Smooth muscle cell (in vitro differentiated cells): ENCODE measurements at regions not wholly inside any gene's neighbourhood (a gene's known extent, or its start where the extent isn't known, plus 50 kb on each side); places are given as distances from the start of the nearest gene placed in this dataset.

Source experiments
- DNase-seq: peaks from one replicate; lab custom pipeline; 2025; ENCODE audit not compliant: unreplicated experiment; lab: John Stamatoyannopoulos, UW
- H2AFZ ChIP-seq: fragments of 200-600 bp; sonication (generic); 2 replicates; pipeline ENCODE4 v1.6.0; 2016; ENCODE audit warnings: antibody characterized with exemption, low read depth, mild to moderate bottlenecking
- H3F3A ChIP-seq: fragments of 200-600 bp; sonication (generic); 2 replicates; pipeline ENCODE4 v1.6.0; 2017; ENCODE audit warnings: antibody characterized with exemption, low read depth
- H3K27ac ChIP-seq: fragments of 200-600 bp; sonication (generic); 2 replicates; pipeline ENCODE4 v1.5.1; 2016; ENCODE audit warnings: low read depth, mild to moderate bottlenecking
- H3K27me3 ChIP-seq: fragments of 200-600 bp; sonication (generic); 2 replicates; pipeline ENCODE4 v1.6.1; 2016; ENCODE audit warnings: low read depth, mild to moderate bottlenecking
- H3K36me3 ChIP-seq: fragments of 200-600 bp; sonication (generic); 2 replicates; pipeline ENCODE4 v1.5.1; 2016; ENCODE audit warnings: low read depth
- H3K4me1 ChIP-seq: fragments of 200-600 bp; sonication (generic); 2 replicates; pipeline ENCODE4 v1.5.1; 2016; ENCODE audit warnings: low read depth
- H3K4me2 ChIP-seq: fragments of 200-600 bp; sonication (generic); 2 replicates; pipeline ENCODE4 v1.6.0; 2016; ENCODE audit warnings: mild to moderate bottlenecking
- H3K4me3 ChIP-seq: fragments of 200-600 bp; sonication (generic); 2 replicates; pipeline ENCODE4 v1.5.1; 2016; ENCODE audit warnings: mild to moderate bottlenecking
- H3K79me2 ChIP-seq: fragments of 200-600 bp; sonication (generic); 2 replicates; pipeline ENCODE4 v1.6.0; 2016; ENCODE audit warnings: low read depth, mild to moderate bottlenecking
- H3K9ac ChIP-seq: fragments of 200-600 bp; sonication (generic); 2 replicates; pipeline ENCODE4 v1.6.0; 2016; ENCODE audit warnings: low read depth
- H3K9me3 ChIP-seq: fragments of 200-600 bp; sonication (generic); replicated peaks from 2 replicates; pipeline ENCODE4 v1.5.1; 2016; ENCODE audit warnings: low read depth
- H4K20me1 ChIP-seq: fragments of 200-600 bp; sonication (generic); 2 replicates; pipeline ENCODE4 v1.6.0; 2016; ENCODE audit warnings: low read depth
- WGBS: methylation state at CpG from one replicate; pipeline ENCODE4 v1.1.7; 2016; ENCODE audit warnings: low lambda C conversion rate; 5-methylcytosine and 5-hydroxymethylcytosine counted together
- TF ChIP-seq, protein P1 (sequence below): fragments of 200-600 bp; sonication (generic); IDR thresholded peaks from 2 replicates; pipeline ENCODE4 v1.5.1; 2017; ENCODE audit warnings: borderline replicate concordance, mild to moderate bottlenecking, antibody characterized with exemption; ENCODE audit not compliant: insufficient read depth, poor library complexity, severe bottlenecking

DNA sequence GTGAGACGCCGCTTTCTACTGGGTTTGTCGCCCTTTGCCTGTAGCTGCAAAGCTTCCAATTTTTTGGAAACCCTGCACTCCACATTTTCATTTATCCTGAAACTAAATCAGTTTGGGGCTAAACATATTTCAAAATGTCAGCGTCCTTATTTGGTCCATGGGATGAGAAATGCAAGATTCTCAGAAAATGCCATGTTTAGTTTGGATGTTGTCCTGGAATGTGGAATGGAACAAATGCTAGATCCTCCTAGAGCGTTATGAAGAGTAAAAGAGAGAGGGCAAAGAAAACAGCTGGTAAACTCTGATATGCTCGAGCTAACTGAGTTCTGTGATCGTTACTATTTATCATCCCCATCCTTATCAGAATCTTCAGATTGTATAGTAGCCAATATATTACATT, 236.9 kb downstream of the KLF6 start:
- H3K9ac ChIP-seq, result no peak overlapping the region
- no peak overlapping the region for H2AFZ ChIP-seq
- no peaks in the 10 kb centered on the region for H3F3A ChIP-seq
- H4K20me1 ChIP-seq, result no peaks in the 10 kb centered on the region
- H3K4me3 ChIP-seq, result no peak overlapping the region
- H3K4me2 ChIP-seq, result no peak overlapping the region
- H3K27me3 ChIP-seq, result no peaks in the 10 kb centered on the region
- H3K36me3 ChIP-seq, result no peaks in the 10 kb centered on the region
- no peaks in the 10 kb centered on the region for H3K4me1 ChIP-seq
- TF ChIP-seq, protein P1, sequence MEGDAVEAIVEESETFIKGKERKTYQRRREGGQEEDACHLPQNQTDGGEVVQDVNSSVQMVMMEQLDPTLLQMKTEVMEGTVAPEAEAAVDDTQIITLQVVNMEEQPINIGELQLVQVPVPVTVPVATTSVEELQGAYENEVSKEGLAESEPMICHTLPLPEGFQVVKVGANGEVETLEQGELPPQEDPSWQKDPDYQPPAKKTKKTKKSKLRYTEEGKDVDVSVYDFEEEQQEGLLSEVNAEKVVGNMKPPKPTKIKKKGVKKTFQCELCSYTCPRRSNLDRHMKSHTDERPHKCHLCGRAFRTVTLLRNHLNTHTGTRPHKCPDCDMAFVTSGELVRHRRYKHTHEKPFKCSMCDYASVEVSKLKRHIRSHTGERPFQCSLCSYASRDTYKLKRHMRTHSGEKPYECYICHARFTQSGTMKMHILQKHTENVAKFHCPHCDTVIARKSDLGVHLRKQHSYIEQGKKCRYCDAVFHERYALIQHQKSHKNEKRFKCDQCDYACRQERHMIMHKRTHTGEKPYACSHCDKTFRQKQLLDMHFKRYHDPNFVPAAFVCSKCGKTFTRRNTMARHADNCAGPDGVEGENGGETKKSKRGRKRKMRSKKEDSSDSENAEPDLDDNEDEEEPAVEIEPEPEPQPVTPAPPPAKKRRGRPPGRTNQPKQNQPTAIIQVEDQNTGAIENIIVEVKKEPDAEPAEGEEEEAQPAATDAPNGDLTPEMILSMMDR, result no peak
- no peaks in the 10 kb centered on the region for H3K9me3 ChIP-seq
- no peak overlapping the region for H3K27ac ChIP-seq
- WGBS, result 93% methylated on average over 7 of the region's 7 CpGs
- no peak for DNase-seq
- no peaks in the 10 kb centered on the region for H3K79me2 ChIP-seq

GRCh38 chr10:3544561-3544960, 240.4 kb downstream of the KLF6 start:
- 98% methylated on average over 4 of the region's 4 CpGs for WGBS

DNA sequence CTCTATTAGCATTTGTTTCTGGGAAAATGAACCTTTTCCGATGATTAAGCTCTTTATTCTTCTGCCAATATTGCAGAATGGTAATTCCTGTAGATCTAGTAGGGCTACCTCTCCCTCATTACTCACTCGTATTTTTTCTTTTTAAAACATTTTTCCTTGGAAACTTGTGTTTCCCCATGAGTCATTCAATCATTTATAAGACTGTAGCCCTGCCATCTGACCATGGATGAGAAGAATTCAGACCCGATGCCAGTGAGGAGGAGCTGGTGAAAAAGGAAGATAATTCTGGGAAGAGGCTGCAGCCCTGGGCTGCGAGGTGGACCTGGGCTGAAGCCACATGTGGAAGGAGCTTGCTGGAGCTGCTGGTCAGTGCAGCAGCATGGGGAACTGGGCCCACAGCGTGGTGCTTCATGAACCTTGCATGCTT, 242.8 kb downstream of the KLF6 start:
- H3K9ac ChIP-seq, result no peak overlapping the region
- H3K4me1 ChIP-seq, result no peaks in the 10 kb centered on the region
- no peaks in the 10 kb centered on the region for H3K9me3 ChIP-seq
- peak overlapping the region; percentile 16 for H3K4me2 ChIP-seq
- WGBS, result 60% methylated on average over 5 of the region's 5 CpGs
- no peak overlapping the region for H3K4me3 ChIP-seq
- peak overlapping the region; percentile 45 for H3K27ac ChIP-seq
- TF ChIP-seq, protein P1, result no peak
- H4K20me1 ChIP-seq, result no peaks in the 10 kb centered on the region
- H3F3A ChIP-seq, result peaks cover 11% of the 10 kb centered on the region
- H2AFZ ChIP-seq, result no peak overlapping the region
- no peaks in the 10 kb centered on the region for H3K36me3 ChIP-seq
- no peaks in the 10 kb centered on the region for H3K79me2 ChIP-seq
- no peaks in the 10 kb centered on the region for H3K27me3 ChIP-seq
- no peak for DNase-seq

More at GRCh38 chr10:3544561-3544960, 240.4 kb downstream of the KLF6 start:
- TF ChIP-seq, protein P1, result no peak
- Histone ChIP-seq H3K4me1 (no peaks in the 10 kb centered on the region), H3K36me3 (no peaks in the 10 kb centered on the region), H3F3A (peaks cover 5% of the 10 kb centered on the region), H3K4me3 (no peak overlapping the region), H2AFZ (no peak overlapping the region), H3K79me2 (no peaks in the 10 kb centered on the region), H3K9me3 (no peaks in the 10 kb centered on the region), H3K27me3 (no peaks in the 10 kb centered on the region), H3K9ac (no peak overlapping the region), H3K27ac (no peak overlapping the region), H4K20me1 (no peaks in the 10 kb centered on the region), H3K4me2 (no peak overlapping the region)
- no peak for DNase-seq

- Histone ChIP-seq H3K36me3 (no peaks in the 10 kb centered on the region), H3K4me2 (no peak overlapping the region), H3K27me3 (no peaks in the 10 kb centered on the region), H2AFZ (no peak overlapping the region), H3K4me1 (no peaks in the 10 kb centered on the region), H3K27ac (peak overlapping the region; percentile 95), H4K20me1 (no peaks in the 10 kb centered on the region), H3K9me3 (no peaks in the 10 kb centered on the region), H3K4me3 (no peak overlapping the region), H3F3A (peaks cover 11% of the 10 kb centered on the region), H3K79me2 (no peaks in the 10 kb centered on the region), H3K9ac (peak overlapping the region; percentile 81)
- WGBS, result 96% methylated on average over 20 of the region's 20 CpGs
- DNase-seq, result no peak
- TF ChIP-seq, protein P1, result no peak
These were observed 245.2 kb downstream of the KLF6 start for GRCh38 chr10:3539696-3540383.
